ENCODE measurements at regions not wholly inside any gene's neighbourhood (a gene's known extent, or its start where the extent isn't known, plus 50 kb on each side); places are given as distances from the start of the nearest gene placed in this dataset.

GRCh38 chr9:105176194-105176593, 68.3 kb upstream of the SLC44A1 start:
- Histone ChIP-seq H3K9me3 (no peaks in the 10 kb centered on the region), H3K27ac (no peak overlapping the region), H3K4me1 (no peaks in the 10 kb centered on the region), H3K36me3 (no peaks in the 10 kb centered on the region), H3K27me3 (no peaks in the 10 kb centered on the region), H3K4me3 (no peak overlapping the region)
- 91 to 94% methylated on average over 2 to 3 of the region's 3 CpGs for WGBS, 2 donors
- intact Hi-C loops (cut with DNase I): loop anchor here (10.0 kb wide), 1 partner anchor 239 kb away; no protein-coding TSS in a partner anchor
- TF ChIP-seq POLR2A (IDR thresholded peaks at IDR 0.05): no peak
- TF ChIP-seq CTCF (IDR thresholded peaks at IDR 0.05): no peak
- no peak for DNase-seq

GRCh38 chr9:105178076-105178475, 66.4 kb upstream of the SLC44A1 start:
- intact Hi-C loops (cut with DNase I): loop anchor here (10.0 kb wide), 1 partner anchor 237 kb away; no protein-coding TSS in a partner anchor
- Histone ChIP-seq H3K27ac (no peak overlapping the region), H3K27me3 (no peaks in the 10 kb centered on the region), H3K4me1 (no peaks in the 10 kb centered on the region), H3K9me3 (no peaks in the 10 kb centered on the region), H3K4me3 (no peak overlapping the region), H3K36me3 (no peaks in the 10 kb centered on the region)
- 81 to 90% methylated on average over 10 of the region's 10 CpGs for WGBS, 2 donors
- TF ChIP-seq CTCF (IDR thresholded peaks at IDR 0.05): no peak
- TF ChIP-seq POLR2A (IDR thresholded peaks at IDR 0.05): no peak
- DNase-seq: no peak

- TF ChIP-seq POLR2A (IDR thresholded peaks at IDR 0.05) (no peak), CTCF (IDR thresholded peaks at IDR 0.05) (no peak)
- intact Hi-C loops (cut with DNase I): no loop called here
- 14 to 92% methylated on average over 1 of the region's 1 CpG for WGBS, 2 donors
- no peaks in the 10 kb centered on the region for H3K36me3 ChIP-seq
- H3K4me3 ChIP-seq: no peak overlapping the region
- H3K27me3 ChIP-seq: no peaks in the 10 kb centered on the region
- no peak overlapping the region for H3K27ac ChIP-seq
- H3K9me3 ChIP-seq: no peaks in the 10 kb centered on the region
- DNase-seq: no peak
- peaks cover 0 to 9% (median 4%) of the 10 kb centered on the region in 3 donors for H3K4me1 ChIP-seq
Observed at GRCh38 chr9:105187781-105188180, 56.7 kb upstream of the SLC44A1 start.

GRCh38 chr9:105188746-105189145, 55.7 kb upstream of the SLC44A1 start:
- TF ChIP-seq CTCF (IDR thresholded peaks at IDR 0.05): no peak
- TF ChIP-seq POLR2A (IDR thresholded peaks at IDR 0.05): no peak
- H3K4me3 ChIP-seq: no peak overlapping the region
- H3K27me3 ChIP-seq: no peaks in the 10 kb centered on the region
- intact Hi-C loops (cut with DNase I): no loop called here
- no peak for DNase-seq
- no peak overlapping the region for H3K27ac ChIP-seq
- H3K4me1 ChIP-seq: peaks cover 0 to 9% (median 4%) of the 10 kb centered on the region in 3 donors
- no peaks in the 10 kb centered on the region for H3K36me3 ChIP-seq
- H3K9me3 ChIP-seq: no peaks in the 10 kb centered on the region
- 83 to 100% methylated on average over 1 of the region's 1 CpG for WGBS, 2 donors

- DNase-seq: no peak
- whole genome bisulfite sequencing, 2 donors: 74 to 79% methylated on average over 10 of the region's 10 CpGs
- H3K27ac ChIP-seq: no peak overlapping the region
Observed at GRCh38 chr9:105191508-105192121, 52.8 kb upstream of the SLC44A1 start.

More at GRCh38 chr9:105191508-105192121, 52.8 kb upstream of the SLC44A1 start:
- TF ChIP-seq POLR2A (IDR thresholded peaks at IDR 0.05) (no peak), CTCF (IDR thresholded peaks at IDR 0.05) (no peak)
- peaks cover 0 to 9% (median 4%) of the 10 kb centered on the region in 3 donors for H3K4me1 ChIP-seq
- no peaks in the 10 kb centered on the region for H3K27me3 ChIP-seq
- intact Hi-C loops (cut with DNase I): no loop called here
- no peaks in the 10 kb centered on the region for H3K36me3 ChIP-seq
- no peaks in the 10 kb centered on the region for H3K9me3 ChIP-seq
- H3K4me3 ChIP-seq: no peak overlapping the region
